SK-MEL-5 (cell line): ENCODE measurements at regions not wholly inside any gene's neighbourhood (a gene's known extent, or its start where the extent isn't known, plus 50 kb on each side); places are given as distances from the start of the nearest gene placed in this dataset.
A peak's percentile ranks its signal among the peaks of the same experiment; 100 is the strongest.

Source experiments
- DNase-seq: peaks from one replicate; pipeline ENCODE4 v3.0.0-alpha.2; 2016; ENCODE audit warnings: low read depth, low spot score
- in situ Hi-C: cut with HindIII; loops from 2 replicates; pipeline ENCODE4 v1.10.0; 2016; ENCODE audit warnings: low sequenced_read_pairs, high pct_unique_total_duplicates, low pct_unique_long_range_greater_than_20kb

DNA sequence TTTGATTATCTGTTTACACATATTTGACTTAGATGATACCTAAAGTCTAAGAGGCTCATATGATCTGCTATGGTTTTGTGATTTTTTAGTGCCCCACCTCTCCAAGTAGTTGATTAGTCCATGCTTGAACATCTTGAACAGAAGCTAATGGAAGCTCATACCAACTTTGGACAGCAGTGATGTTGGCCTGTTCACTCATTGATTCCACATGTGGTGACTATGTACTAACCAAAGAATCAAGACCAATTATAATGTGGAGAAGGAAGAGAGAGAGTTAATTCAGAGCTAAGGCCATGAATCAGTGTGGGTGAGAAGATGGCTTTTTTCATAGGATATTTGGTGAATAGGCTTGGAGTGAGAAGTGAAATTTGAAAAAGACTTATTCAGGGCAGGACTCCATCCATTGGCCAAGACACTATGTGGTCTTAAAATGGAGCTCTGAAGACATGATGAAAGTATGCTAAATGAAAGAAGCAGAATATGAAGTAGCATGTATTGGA, 178.3 kb upstream of the TWIST2 start:
- in situ Hi-C loops = no loop called here
- DNase-seq = no peak

DNA sequence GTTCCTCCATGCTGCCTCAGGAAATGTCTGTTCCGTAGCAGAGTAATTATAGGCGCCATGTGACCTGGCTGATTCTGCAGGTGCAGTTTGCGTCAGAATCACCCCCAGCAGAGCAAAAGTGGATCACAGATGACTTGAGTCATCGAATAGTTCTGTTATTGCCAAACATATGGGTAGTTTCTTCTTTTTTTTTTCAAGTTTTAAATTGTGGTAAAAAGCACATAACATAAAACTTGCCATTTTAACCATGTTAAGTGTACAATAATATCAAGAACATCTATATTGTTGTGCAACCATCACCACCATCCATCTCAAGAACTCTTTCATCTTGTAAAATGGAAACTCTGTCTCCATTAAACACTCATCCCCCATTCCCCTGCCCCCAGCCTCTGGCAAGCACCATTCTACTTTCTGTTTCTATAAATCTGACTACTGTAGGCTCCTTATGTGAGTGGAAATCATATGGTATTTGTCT, 177.7 kb upstream of the TWIST2 start:
- in situ Hi-C loops = no loop called here
- no peak for DNase-seq

DNA sequence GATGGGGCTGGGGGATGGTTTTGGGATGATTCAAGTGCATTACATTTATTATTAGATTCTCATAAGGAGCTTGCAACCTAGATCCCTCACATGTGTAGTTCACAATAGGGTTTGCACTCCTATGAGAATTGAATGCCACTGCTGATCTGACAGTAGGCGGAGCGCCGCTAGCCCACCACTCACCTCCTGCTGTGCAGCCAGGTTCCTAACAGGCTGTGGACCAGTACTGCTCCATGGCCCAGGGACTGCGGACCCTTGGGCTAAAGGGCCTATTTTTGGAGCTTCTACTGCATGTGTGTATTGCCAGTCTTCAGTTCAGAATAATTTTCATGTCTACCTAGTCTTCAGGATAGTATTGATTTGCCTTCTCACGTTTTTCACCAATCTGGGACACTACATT, 165.3 kb upstream of the TWIST2 start:
- in situ Hi-C loops = no loop called here
- DNase-seq = no peak

DNA sequence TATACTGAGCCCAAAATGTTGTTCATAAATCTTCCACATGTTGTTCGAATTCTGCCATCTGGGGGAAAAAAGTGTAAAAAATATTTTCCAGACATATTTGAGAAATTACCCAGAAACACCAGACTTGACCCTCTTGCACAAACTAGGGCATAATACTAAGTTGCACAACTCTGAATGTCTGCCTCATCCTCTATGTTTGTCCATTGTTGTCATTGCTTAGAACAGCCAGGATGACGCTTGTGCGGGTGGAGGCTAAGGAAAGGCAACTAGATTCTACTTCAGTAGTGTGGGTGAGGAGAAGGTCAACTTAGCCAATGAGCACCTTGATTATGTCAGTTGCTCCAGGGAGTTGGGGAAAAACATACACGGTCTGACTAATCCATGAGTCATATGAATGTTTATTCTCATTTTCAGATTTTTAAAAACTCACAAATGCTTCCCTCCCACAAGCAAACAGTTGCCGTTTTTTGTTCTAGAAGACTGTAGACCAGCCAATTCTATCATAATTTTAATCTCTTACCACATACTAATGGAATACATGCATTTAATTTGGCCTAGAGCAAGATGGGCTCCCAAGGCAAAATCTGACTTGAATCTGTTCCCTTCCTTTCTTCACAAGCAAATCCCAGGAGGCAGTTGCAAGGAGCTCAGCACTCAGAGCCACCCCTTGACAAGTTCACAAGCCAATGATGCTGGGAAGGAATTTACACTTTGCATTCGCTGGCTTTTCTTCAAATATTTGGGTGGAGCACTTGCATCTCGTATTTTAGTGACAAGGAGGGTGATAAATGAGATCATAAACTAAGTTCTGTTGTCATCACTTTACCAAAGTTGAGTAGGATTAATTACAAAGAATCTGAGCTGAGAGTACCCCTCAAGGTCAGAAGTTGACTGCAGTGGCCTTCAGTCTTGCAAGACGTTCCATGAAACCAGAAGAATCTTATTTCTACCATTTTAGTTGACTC, 163.2 kb upstream of the TWIST2 start:
- peak; percentile 36 for DNase-seq
- in situ Hi-C loops = no loop called here

DNA sequence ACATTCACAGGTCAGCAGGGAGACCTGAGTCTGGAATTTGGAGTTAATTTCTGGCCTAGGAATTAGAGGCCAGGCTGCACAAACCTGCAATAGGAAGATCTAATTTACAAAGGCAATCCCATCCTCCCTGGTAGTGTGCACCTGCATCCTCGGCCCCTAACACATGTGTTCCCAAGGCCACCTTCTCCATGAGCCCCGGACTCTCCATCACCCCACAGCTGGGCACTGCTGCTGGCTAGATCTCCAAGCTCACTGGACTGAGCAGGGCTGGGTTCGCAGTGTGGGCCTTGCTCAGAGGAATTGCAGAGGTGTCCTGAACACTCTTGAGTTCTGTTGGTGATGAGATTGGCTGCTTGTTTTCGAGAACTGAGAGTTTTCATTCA, 162.6 kb upstream of the TWIST2 start:
- no peak for DNase-seq
- in situ Hi-C loops = no loop called here

DNA sequence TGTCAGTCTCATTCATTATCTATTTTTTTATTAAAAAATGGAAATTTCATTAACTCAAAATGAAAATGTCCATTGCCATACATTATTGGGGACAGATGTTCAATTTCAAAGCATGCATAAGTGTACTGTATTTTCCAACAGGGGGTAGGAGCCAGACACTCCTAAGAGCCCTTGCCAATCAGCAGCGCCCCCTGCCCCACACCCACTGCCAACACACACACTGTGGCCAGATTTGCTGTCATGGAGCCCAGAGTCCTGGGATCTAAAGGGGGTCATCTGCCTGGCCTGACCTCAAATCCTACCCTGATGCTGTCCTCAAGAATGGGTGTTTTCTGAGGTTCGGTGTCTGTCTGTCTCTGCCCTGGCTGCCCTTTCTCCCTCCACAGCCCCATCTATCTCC, 162.2 kb upstream of the TWIST2 start:
- in situ Hi-C loops = no loop called here
- DNase-seq = no peak

DNA sequence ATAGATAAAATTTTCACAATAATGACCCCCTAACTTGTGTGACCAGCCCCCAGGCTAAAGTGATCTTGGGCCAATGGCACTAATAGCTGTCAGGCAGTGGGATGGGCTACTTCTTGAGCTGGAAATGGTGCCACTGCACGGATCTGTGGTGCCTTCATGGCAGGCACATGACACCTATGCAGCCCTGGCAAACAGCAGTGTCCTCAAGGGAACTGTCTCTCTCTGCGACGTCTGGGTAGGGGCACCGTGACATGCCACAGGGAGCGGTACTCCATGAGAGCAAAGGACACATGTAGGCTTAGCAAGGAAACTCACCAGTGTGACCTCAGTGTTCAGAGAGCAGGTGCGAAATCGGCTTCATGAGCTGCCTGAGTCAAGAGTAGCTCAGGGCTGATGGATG, 161.7 kb upstream of the TWIST2 start:
- no peak for DNase-seq
- in situ Hi-C loops = no loop called here

DNA sequence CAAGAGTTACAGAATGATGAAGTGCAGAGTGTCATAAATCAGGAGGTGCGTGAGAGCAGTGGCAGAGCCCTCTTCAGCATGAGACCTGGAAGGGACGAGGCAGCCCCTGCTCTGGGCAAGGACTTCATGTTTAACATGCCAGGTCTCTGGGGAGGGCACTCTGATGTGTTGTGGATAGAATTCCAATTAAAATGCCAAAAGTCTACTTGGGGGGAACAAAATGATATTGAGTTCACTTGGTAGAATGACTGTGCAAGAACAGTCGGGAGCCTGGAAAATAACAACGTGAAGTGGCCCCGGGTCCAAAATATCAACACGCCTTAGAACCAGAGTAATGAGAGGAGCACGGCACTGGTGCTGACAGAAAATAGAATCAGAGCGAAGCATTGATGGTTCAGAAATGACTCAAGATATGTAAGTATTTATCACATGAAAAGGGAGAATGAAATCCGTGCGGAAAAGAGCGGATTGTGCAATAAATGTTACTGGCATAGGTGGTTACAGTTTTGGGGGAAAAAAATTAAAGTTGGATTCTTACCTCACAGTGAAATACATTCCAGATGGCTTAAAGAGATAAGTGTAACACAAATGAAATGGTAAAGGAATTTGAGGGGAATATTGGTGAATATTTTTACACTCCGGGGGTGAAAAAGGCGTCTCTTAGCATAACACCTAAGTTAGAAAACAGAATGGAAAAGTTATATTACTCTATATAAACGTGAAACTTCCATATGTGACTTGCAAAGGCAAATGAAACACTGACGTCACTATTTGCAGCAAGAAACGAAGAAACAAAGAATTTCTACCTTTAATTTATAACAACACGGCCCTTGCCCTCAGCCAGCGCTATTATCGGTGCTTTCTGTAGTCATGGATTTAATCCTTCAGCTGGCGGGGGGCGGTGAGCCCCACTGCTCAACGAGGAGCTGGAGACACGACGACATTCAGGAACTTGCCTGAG, 159.4 kb upstream of the TWIST2 start:
- DNase-seq = no peak
- in situ Hi-C loops = no loop called here

DNA sequence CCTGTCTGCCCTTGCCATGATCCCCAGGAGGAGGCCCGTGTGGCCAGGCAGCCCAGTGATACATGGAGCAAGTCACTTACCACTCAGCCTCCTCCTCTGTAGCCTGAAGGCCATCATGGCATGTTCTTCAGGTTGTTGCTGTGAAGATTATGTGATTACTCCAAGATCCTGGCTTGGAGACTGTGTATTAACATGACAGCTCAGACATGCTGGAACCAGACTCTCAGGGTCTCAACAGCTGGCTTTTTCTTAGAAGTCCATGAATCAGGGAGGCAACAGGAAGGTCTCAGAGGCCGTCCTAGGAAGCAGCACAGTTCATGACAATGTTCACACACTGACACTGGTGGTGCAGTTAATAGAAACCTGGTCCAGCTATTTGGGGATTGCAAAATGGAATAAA, 158.6 kb upstream of the TWIST2 start:
- no peak for DNase-seq
- in situ Hi-C loops = no loop called here

DNA sequence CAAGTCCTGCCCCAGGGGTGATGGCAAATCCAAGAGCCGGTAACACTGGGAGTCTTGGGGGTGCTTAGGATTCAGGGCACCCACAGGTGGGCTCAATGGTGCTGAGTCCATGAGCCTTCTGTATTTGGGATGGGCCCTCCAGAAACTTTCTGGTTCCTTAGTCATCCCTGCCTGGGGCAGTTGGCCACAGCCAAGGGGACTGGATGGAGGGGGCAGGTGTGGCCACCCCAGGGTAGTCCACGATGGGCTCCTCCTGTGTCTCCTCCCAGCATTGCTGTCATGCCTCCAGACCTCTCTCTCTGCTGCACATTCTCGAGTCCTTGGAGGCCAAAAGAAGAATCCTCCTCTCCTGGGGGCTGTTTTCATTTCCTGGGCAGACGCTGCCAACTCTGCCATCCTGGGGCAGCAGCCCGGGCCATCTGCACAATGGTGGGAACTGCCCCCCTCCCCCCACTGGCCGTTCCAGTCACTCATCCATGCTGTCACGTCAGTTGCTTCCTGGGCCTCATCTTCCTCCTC, 158.0 kb upstream of the TWIST2 start:
- DNase-seq = no peak
- in situ Hi-C loops = no loop called here

DNA sequence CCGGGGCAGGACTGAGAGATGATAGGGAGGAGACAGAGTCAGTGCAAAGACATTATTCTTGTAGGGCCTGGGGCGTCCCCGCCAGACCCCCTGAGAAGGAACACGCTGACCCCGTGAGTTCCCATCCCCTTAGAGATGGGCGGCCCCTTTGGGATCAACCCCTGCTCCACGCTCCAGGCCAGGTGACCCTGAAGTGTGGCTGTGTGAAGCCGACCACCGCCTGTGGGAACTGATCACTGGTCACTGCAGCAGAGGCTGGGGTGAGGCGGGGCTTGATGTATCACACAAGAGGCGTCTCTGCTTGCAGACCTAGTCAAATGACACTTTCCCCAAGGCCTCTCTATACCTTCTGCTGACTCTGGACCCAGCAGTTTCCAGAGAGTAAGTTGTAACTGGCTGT, 157.4 kb upstream of the TWIST2 start:
- no peak for DNase-seq
- in situ Hi-C loops = no loop called here

DNA sequence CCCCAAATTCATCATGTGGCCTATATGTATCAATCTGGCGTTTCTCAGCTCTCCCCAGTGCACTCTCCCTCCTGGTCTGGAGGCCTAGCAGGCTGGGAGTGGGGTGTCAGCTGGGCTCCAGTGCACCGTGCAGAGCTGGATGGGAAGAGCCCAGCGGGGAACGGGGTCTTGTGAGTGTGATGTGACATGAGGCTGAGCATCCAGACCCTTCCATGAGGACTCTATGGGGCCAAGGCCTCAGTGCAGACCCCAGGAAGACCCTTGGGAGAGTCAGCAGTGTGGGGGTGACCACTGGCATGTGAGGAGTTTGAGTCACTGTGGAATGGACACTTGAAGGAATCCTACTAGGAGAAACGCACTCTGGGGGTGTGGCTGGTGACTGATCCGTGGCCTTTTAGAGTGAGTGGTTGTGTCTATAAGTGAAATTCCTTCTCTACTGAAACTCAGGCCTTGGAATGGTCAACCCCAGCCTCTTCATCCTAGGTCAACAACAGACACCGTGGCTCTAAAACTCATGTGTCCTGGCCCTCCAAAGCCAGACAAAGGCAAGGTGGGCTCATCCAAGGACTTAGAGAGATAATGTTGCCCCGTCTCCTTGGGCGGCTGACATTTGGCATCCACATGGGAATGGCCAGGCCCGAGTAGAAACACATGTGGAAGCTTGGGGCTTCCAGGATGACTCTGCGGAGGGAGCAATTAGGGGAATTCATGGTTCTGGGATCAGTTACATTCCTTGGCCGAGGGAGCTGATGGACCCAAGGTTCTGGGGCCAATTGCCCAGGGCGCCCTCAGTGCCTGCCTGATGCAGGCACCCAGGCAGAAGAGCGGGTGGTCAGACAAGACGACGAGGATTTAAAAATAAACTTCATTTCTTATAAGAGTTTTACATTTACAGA, 156.0 kb upstream of the TWIST2 start:
- no peak for DNase-seq
- in situ Hi-C loops = no loop called here

DNA sequence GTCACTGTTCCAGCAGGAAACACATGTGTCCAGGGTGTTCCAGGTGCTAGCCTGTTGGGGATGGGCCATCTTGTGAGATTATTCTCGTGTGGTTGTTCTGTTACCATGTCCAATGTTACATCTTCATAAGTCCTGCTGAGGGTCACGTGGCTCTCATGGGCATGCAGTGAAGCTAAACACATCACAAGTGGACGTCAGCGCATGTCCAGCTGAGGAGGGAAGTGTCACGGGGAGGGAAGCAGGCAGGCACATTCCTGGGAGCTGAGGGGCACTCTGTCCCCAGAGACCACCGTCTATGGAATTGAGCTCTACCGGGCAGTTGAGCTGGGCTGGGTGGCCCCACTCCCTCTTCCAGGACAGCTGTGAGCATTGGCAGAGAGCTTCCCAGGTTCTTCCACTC, 155.3 kb upstream of the TWIST2 start:
- no peak for DNase-seq
- in situ Hi-C loops = no loop called here

DNA sequence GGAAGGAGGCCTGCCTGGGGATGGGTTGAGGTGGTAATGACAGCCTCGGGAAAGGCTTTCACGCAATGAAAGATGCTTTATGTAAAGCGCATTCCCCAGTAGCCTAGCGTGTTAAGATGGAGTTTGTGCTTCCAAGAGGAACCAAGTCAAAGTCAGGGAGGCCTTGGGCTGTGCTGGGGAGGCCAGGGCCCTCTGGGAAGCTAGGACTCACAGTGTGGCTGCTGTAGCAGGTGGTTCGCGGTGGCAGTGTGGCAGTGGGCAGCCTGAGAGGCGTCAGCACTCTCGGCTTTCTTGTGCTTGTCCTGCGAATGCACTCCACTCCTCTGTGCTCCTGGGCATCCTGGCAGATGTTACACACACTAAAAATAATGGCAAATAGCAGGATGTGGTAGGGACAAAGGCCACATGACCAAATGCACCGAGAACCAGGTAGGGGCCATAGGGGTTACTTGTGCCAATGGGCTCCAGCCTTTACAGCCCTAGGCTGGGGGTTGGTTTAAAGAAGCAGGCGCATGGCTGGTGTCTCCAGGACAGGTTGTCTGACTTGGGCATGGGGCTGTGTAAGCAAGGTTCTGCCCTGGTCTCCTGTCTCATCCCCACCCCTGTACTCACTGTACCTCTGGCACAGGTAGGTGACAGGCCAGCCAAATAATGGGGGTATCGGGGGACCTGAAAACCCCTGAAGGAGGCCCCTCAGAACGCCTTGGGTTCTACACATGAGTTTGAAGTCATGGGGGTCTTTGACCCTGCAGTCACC, 154.4 kb upstream of the TWIST2 start:
- DNase-seq = no peak
- in situ Hi-C loops = no loop called here

DNA sequence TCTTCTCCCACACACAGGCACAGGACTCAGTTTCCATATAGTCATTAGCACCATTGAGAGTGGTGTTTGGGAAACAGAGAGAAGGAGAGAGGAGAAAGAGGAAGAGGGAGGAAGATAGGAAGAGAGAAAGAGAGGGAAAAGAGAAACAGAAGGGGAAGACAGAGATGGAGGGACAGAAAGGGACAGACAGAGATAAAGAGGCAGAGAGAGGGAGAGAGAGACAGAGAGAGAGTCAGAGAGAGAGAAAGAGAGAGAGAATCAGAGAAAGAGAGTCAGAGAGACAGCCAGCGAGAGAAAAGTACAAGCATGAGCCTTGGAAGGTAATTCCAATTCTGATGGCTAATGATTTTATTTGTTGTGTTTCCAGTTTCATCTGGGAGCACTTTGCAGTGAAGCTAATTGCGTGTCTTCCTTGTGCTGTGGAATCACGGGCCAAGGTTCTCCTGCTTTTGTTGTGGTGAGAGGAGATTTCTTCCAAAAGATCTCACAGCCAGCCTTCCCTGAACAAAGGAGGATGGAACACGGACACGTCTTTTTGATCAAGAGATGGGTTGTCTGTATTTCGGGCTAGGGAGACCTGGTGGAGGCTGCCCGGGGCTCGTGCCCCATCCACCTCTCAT, 153.6 kb upstream of the TWIST2 start:
- in situ Hi-C loops = no loop called here
- DNase-seq = no peak

DNA sequence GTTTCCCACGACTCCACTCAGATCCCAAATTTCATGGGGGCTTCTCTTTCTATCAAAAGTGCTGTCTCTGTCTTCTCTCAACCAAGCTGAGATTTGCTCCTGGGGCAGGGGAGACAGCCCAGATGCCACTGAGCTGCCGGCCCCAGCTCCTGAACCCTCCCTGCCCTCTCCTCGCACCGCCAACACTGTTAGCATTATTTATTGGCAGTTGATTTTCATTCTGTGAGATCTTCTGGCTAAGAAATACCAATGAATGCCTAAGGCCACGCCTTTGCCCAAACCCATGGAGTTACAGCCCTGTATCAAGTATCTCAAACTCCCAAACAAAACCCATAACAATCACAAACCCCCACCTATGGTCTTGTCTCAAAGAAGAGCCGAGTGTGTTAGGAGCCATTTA, 153.0 kb upstream of the TWIST2 start:
- in situ Hi-C loops = no loop called here
- DNase-seq = no peak
